Right lung (tissue), 2 donors: ENCODE measurements at regions not wholly inside any gene's neighbourhood (a gene's known extent, or its start where the extent isn't known, plus 50 kb on each side); places are given as distances from the start of the nearest gene placed in this dataset.

Experiments used
- DNase-seq, 2 donors: peaks; one replicate each; pipeline ENCODE4 v3.0.0-alpha.2; 2013

DNA sequence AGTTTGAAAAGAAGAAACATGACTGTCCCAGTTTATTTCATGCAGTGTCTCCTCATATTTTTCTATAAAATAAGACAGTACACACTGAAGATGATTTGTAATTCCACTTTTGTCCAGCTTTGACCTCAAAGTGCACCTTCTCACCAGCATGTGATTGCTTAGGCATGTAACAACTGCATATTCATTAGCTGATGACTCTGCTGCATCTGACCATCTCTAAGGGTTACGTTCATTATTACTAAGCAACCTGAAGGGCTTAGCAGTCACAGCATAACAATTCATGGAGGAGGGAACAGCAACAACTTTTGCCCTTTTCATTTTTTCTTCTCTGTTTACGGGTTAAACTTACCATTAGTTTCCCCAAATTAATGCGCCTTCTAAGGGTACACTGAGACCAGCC, 330.6 kb upstream of the PIK3C3 start:
- DNase-seq, result no peak

DNA sequence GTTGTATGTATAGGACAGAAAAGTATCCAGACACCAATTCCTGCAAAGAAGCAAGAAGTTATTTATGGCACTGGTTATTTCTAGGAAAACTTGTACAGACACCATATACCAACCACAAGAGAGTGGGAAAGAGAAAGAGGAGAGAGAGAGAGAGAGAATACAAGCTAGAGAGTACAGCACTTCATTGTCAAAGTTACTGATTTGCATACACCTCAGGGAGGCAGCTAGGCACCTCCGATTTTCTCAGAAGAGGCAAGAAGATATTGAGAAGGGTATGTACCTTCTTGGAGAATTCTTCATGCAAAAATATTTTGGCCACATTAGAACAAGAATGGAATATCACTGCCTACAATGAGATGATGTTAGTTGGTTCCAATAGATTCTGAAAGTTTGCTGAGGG, 333.9 kb upstream of the PIK3C3 start:
- no peak for DNase-seq

DNA sequence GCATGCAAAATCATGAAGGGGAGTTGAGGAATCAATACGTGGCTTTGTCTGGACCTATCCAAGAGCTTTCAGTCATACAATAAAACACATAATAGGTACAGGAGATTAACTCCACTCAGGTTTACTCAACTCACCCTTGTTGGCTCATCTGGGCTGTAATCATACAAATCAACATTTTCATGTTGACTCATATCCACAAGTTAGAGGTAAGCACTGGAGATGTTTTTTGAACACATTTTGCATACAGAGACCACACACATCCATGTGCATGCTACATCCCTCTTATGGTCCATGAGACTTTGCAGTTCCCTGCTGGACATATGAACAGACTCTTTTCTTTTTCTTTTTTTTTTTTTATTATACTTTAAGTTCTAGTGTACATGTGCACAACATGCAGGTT, 336.9 kb upstream of the PIK3C3 start:
- DNase-seq, result no peak

DNA sequence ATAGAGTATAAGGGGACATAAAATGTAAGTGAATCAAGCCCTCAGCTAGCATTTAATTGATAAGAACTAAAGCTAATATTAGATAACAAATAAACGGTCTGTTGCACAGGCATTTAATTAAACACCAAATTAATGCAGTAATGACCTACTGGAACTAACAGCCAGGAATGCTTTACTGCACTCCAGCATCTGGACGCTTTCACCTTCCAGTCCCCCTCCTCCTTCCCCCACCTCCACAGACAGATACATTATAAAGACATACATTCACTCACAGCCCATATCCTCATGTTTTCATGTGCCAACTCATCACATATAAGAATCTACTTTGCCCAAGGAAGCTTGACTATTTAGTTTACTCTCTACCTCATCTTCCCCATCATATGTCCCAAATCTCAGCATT, 337.4 kb upstream of the PIK3C3 start:
- peak in 1 of 2 donors; percentile 14 for DNase-seq

DNA sequence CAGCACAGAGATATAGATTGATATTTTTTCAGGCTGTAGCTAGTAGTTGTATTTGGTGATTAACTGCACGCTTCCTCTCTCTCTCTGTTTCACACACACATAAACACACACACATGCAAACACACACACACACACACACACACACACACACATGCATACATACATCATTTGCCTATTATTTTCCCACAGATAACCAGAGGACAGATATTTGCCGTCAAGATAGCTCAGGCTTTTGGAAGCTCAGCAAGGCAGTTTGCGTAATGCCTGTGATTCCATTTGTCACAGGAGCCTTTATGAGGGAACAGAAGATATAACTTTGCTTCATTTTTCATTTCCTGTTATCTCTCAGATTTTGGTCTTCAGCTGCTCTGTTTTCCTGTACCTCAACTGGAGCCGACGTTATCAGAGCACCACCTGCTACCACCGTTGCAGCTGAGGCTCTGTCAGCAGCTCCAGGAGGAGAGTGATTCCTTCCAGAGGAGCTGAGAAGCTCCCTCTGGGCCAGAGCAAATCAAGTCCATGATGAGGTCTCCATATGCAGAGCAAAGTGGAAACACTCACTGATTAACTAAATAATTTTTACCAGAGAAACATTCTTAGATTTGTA, 341.9 kb upstream of the PIK3C3 start:
- no peak for DNase-seq

DNA sequence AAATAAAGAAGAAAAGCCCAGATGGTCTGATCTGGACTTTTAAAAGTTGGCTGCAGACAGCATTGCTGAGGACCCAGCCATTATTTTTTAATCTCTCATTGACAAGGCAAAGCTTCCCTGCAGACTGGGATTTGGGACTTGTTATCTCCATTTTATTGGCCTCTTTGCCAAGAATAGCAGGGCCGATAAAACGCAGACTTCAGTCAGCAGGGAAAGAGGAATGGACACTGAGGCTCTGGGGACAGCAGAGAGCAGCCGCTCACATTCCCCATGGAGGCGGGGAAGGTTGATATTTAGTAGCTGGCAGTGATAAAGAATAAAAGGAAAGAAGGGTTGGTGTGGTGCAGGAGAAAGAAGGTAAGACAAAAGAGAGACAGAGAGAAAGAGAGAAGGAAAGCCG, 350.1 kb upstream of the PIK3C3 start:
- no peak for DNase-seq

DNA sequence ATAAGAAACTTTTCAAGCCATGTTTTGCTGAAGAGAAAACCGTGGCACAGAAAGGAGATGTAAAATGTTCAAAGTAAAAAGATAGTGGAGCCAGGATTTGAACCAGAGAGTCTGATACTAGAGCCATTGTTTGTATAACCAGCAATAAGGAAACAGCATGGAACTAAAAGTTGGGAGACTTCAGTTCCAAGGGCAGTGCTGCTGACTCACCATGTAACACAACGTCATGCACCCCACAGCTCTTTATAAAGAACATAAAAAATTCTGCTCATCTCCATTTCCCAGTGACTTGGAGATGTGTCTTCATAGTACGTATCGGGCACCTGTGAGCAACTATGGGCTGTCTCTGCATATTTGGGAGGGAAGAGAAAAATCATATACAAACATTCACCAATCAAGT, 353.0 kb upstream of the PIK3C3 start:
- DNase-seq, result no peak

DNA sequence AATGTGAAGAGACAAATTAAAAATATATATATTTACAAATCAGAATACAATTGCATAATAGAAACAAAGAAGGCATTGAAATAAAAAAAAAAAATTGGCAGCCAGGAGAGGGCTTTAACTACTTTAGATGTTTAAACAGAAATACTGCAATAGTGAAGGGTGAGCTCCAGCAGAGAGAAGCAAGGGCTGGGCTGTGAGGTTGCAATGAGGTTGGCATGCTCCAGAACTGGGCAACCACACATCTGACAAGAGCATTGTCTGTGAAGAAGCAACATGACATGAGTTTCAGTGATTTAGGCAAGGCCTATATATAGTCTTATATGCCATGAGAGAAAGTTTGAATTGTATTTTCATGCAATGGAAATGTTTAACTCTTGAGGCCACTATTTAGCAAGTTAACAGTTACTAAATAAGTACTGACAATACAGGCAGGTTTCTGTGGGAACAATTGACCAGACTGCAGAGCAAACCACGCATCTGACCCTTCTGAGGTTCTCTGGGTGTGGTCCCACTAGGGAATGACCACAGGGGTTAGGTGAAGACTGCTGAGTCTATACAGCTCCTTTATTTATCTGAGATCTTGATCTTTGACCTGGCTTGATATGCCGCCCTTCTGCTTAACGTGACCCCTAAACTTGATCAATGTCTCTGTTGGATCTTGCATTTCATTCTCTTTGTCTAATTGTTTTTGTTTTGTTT, 354.2 kb upstream of the PIK3C3 start:
- no peak for DNase-seq

DNA sequence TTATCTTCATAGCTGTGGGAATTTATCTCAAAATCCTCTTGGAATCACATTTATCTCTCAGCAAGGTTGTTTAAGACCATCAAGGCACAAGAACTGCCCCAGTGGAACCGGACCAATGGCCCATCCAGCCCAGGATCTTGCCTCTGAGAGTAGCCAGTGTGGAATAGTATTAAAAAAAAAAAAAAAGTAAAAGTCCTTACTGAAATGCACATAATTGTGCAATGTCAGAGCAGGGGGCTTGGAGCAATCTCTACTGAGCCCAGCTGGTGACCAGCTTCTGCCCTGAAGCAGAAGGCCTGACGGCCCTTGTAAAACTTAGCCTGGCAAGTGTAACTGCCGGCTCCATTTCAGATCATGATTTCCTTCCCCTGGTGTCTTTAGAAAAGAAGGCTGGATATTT, 355.6 kb upstream of the PIK3C3 start:
- peak; percentile 37 to 61 for DNase-seq

DNA sequence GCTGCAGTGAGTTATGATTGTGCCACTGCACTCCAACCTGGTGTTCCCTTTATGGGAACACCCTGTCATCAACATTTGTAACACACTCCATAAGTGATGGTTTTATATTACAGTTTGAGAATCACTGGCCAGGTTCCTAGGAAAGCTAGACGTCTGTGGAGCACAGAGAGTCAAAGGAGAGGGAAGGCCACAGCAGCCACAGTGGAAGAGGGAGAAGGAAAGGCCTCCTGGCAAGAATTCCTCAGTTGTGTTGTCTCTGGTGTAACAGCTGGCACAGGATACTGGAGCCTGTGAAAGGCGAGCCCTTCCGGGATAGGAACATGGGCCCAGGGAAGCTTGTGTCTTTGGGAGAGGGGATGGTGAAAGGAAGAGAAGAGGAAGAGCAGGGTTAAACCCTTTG, 360.5 kb upstream of the PIK3C3 start:
- DNase-seq, result no peak

DNA sequence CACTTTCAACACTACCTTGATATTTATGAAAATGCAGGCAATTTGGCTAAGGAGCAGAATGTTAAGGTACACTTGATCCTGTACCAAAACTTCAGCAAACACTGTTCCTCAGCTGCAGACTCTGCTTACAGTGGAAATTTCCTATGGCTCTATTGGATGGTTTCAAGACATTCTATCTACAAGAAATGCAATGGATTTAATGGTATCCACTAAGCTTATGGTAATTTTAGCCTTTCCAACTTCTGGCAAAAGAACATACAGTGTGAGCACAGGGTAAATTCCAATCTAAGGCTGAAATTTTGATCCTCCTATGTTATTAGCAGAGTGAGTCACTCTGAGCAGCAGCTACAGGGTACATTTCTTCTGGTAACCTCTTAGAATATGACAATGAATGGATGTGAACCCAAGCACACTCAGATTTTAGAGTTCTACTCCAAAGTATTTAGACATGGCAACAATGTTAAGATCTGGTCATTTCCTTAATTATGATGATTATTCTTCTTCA, 361.8 kb upstream of the PIK3C3 start:
- no peak for DNase-seq

DNA sequence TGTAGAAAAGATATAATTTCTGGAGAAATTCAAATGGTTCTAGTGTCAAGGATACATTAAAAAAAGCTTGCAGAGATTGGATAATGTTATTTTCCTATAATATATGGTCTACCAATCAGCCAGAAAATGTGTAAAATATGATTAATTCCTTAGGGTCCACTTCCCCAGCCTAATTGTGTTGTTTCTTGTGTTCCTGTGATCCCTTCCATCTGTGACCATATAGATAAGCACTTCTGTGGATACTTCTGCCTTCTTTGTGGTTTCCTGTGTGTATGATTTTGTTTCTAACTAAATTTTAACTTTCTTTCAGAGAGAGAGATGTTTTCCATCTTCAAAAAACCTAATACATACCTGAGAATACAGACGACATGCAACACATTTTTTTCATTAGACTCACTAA, 367.1 kb upstream of the PIK3C3 start:
- DNase-seq, result no peak

DNA sequence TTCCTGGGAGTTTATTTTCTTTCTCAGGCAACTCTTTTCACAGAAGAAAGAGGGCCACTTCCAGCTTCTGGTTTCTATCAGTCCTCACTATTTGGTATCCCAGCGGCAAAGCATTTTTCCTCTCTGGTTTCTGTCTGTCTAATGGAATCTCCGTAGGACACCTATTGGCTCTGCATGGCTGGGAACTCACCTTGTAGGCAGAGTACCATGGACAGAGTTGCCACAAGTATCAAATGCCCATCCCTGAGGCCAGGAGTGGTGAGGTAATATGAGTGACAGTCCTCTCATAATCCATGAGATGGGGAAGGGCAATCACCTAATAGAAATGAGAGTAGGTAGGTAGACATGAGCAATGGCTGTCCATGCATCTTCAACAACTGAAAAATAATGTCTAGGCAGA, 369.5 kb upstream of the PIK3C3 start:
- no peak for DNase-seq

DNA sequence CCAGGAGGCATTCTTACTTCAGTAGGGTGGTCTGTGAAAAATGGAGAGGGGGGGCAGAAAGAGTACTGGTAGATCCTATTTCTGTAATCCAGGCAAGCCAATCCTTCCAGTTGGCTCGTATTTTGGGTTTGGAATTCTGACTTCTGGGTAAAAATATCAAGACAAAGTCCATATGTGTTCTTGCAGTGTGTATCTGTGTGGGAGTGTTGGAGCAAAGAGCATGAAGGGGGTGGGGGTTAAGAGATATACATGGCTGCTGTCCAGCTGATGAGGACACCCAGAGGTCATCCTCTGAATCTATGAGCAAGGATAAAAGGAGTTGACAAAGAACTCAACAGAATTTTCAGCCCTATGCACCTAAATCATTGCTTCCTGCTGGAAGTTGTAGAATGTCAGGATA, 375.8 kb upstream of the PIK3C3 start:
- no peak for DNase-seq

DNA sequence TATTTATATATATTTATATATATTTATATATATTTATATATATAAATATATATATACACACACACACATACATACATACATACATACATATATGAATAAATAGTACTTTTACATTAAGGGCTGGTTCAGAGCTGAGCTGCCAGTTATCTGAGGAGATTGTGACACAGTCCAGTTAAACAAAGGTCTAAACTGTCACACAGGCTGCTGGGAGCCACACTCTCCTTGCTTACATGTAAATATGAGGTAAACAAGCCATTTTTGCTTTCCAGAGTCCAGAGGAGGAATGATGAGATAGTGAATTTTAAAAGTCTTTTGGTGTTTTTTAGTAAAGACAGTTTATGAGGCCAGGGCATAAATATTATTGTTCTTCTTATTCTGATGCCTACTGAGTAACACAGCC, 377.5 kb upstream of the PIK3C3 start:
- DNase-seq, result no peak

DNA sequence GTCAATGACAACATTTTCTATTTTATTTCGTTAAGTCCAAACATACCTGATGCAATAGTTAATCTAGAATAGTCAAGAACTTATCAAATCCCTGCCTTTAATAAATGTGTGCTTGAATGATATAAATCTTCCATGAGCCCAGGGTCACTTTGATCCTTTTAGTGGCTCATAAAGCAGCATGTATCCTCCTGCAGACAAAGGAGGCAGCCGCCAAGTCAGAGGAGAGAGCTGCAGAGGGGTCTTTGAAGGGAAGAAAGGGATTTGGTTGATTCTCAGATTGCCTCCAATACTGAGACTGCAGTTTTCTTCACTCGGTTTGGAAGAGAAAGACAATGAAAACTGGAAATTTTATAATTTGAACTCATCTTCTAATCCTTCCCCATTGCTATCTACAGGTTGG, 378.4 kb upstream of the PIK3C3 start:
- no peak for DNase-seq

DNA sequence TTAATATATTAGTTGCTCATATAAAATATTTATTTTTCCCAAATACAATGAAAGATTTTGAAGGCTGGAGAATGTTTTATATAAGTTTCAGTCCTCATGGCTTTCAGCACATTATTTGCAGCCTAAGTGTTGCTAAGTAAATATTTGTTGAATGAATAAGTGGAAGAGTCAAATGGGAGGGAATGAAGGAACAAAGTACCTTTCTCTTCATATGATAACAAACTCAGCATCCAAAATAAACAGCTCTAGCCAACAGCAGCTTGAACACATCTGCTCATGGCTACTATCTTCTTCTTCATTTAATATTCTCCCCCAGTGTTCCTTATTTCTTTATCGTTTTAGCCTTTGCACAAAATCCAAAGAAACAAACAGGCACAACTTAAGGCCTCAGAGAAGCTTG, 385.2 kb upstream of the PIK3C3 start:
- no peak for DNase-seq

DNA sequence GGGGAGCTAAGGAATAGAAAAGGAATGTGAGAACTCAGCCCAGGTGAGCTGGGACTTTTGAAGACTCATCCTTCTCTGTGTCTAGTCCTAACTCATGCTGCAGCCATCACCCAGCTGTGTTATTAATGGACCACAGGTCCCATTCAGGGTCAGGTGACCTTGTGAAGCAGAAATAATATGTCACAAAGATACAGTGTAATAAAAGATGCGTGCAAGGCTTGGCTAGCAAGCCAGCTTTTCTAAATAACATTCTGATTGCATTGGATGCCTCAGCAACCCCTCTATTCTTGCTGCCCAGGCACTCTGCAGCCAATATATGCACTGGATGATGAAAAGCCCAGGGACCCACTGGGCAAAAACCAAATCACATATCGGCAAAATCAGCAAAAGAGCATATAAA, 393.1 kb upstream of the PIK3C3 start:
- no peak for DNase-seq

DNA sequence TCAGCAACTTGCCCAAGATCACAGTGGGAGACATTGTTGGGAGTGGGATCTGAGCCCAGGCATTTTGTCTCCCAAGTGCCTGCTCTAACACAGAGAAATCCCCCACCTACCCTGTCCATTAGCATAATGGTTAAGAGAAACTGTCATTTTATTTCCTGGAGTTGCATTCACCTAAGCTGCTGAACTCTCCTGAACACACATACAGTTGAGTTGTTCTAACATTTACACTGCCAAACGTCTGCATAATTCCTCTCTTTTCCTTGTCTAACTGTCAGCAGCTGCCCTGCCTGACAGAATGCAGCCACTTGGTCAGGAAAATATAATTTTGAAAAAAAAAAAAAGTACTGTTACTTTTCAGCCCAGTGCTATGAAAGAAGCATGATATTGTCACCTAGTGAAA, 396.3 kb upstream of the PIK3C3 start:
- DNase-seq, result no peak

DNA sequence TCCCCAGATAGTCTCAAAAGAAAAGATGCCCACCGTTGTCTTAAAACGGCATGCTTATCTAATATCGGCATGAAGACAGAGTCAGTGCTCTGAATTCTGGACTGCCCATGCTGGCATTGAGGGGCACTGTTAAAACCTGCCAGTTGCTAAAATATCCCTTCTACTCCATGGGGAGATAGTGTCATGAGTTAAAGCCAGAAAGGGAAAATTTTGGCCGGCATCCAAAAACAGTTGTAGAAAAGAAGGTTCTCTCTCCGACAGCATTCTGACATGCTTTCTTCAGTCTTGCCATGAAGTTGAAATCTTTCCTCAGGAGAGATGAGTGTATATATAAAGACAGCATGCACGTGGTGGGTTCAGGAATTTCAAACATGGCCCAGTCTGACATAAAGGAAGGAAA, 401.3 kb upstream of the PIK3C3 start:
- no peak for DNase-seq

DNA sequence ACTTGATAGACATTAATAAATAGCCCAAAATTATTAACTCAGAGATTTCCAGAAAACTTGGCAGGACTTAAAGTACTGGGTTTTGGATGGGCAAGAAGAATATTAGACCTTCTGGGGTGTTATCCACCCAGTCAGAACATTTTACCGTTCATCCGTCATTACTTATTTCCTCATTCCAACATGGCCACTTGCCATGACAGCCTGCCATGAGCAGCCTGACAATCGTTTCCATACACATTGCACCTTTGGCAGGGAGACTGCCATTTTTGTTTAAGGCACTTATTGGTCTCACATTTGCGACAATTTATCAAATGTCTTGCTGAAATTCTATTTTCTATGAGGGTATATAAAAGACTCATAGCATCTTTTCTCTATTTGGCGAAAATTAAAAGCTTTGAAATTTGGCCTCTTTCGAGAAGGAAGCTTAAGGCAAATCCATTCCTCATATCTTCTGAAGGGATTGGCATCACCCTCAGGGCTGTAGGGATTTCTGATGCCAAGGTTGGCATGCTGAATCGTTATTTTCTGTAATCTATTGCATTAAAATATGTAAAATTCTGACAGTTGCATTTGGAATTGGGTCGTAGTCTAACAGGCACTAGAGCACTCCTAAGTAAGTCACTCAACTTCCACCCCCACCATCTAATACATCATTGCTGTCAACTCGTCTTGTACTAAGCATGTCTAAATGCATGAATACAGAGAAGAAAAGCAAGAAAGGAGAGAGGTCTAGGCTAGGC, 406.3 kb upstream of the PIK3C3 start:
- no peak for DNase-seq

DNA sequence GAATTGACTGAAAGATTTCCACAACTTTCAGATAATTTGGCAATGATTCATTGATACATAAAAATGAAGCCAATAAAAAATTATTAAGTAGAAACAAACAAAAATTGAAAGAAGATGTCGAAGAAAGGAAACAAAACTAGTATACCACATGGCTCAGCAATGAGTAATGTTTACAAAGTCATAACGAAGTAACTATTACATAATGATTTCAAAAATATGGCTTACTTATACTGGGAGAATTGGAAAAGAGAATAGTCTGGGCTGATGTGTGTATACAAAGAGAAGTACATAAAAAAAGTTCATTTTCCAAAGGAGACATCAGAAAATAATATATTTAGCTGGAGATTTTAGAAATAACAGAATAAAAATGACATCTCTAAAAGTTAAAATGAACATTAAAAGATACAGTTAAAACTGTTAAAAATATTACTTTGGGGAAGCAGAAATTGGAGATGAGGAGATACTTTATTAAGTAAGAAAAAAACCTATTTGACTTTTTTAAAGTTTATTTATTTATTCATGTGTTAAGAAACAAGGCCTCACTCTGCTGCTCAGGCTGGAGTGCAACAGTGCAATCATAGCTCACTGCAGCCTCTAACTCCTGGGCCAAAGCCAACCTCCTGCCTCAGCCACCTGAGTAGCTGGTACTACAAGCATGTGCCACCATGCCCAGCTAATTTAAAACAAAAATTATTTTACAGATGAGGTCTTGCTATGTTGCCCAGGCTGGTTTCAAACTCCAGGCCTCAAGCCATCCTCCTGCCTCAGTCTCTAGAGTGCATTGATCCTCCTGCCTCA, 409.7 kb upstream of the PIK3C3 start:
- no peak for DNase-seq
